IMR-90 (cell line): ENCODE measurements at regions not wholly inside any gene's neighbourhood (a gene's known extent, or its start where the extent isn't known, plus 50 kb on each side); places are given as distances from the start of the nearest gene placed in this dataset.

Experiments used
- BHLHE40 ChIP-seq: fragments of 150-350 bp; IDR thresholded peaks from 2 replicates; pipeline ENCODE4 v1.6.1; 2016; ENCODE audit warnings: mild to moderate bottlenecking, low read depth, low read length
- CEBPB ChIP-seq: IDR thresholded peaks from 2 replicates; pipeline ENCODE4 v1.6.1; 2012; ENCODE audit warnings: low read depth, low read length, improper control_type of control experiment
- CTCF ChIP-seq: conservative IDR thresholded peaks from 2 replicates; pipeline ENCODE4 v1.5.1; 2012; ENCODE audit warnings: mild to moderate bottlenecking, low read depth, low read length, improper control_type of control experiment
- FOS ChIP-seq: fragments of 150-350 bp; IDR thresholded peaks from 2 replicates; pipeline ENCODE4 v1.6.1; 2016; ENCODE audit warnings: low read depth, low read length
- MAFK ChIP-seq: IDR thresholded peaks from 2 replicates; pipeline ENCODE4 v1.6.1; 2012; ENCODE audit warnings: low read depth, low read length, improper control_type of control experiment
- MXI1 ChIP-seq: IDR thresholded peaks from 2 replicates; pipeline ENCODE4 v1.6.1; 2012; ENCODE audit warnings: low read depth, mild to moderate bottlenecking, low read length, moderate library complexity, borderline replicate concordance
- POLR2A ChIP-seq: IDR thresholded peaks from 2 replicates; pipeline ENCODE4 v1.6.1; 2012; ENCODE audit warnings: mild to moderate bottlenecking, low read depth, low read length
- RAD21 ChIP-seq: IDR thresholded peaks from 2 replicates; pipeline ENCODE4 v1.6.1; 2012; ENCODE audit warnings: low read length, improper control_type of control experiment
- RFX5 ChIP-seq: IDR thresholded peaks from 2 replicates; pipeline ENCODE4 v1.8.0; 2012; ENCODE audit warnings: low read depth, mild to moderate bottlenecking, low read length, moderate library complexity
- TF ChIP-seq, protein P1 (sequence below): fragments of 150-350 bp; IDR thresholded peaks from 2 replicates; pipeline ENCODE4 v1.6.1; 2016; ENCODE audit warnings: low read depth, mild to moderate bottlenecking, low read length, moderate library complexity, borderline replicate concordance
- TF ChIP-seq, protein P2 (sequence below): fragments of 150-350 bp; IDR thresholded peaks from 2 replicates; pipeline ENCODE4 v1.6.1; 2017; ENCODE audit warnings: mild to moderate bottlenecking, antibody characterized with exemption, low read length, low read depth

DNA sequence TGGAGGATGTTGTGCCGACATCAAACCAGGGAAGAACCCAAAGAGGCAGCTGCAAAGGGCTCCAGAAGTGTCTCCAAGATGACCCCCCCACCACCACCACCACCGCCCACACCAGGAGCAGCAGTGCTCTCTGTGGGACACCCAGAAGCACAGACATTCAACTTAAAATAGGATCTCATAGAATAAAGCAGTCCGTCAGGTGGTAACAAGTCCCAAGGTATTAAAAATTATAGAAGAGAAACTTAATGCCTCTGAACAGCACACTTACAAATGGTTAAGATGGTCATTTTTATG lies 155.5 kb upstream of the ID2 start:
- TF ChIP-seq CTCF (no peak), POLR2A (no peak), FOS (no peak), MXI1 (no peak), RAD21 (no peak), MAFK (no peak), BHLHE40 (no peak), CEBPB (no peak), RFX5 (no peak)
- TF ChIP-seq, protein P1, sequence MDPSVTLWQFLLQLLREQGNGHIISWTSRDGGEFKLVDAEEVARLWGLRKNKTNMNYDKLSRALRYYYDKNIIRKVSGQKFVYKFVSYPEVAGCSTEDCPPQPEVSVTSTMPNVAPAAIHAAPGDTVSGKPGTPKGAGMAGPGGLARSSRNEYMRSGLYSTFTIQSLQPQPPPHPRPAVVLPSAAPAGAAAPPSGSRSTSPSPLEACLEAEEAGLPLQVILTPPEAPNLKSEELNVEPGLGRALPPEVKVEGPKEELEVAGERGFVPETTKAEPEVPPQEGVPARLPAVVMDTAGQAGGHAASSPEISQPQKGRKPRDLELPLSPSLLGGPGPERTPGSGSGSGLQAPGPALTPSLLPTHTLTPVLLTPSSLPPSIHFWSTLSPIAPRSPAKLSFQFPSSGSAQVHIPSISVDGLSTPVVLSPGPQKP, result no peak
- TF ChIP-seq, protein P2, sequence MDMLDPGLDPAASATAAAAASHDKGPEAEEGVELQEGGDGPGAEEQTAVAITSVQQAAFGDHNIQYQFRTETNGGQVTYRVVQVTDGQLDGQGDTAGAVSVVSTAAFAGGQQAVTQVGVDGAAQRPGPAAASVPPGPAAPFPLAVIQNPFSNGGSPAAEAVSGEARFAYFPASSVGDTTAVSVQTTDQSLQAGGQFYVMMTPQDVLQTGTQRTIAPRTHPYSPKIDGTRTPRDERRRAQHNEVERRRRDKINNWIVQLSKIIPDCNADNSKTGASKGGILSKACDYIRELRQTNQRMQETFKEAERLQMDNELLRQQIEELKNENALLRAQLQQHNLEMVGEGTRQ, result no peak
